Subcutaneous abdominal adipose tissue (tissue), 5 donors: ENCODE measurements at regions not wholly inside any gene's neighbourhood (a gene's known extent, or its start where the extent isn't known, plus 50 kb on each side); places are given as distances from the start of the nearest gene placed in this dataset.
"Not testable (repeated sequence)": the region's sequence is repeated elsewhere in the genome, so short reads cannot be mapped to it uniquely, and the experiment has no call there.

ENCODE experiments used
- H3K27ac ChIP-seq: one replicate; pipeline ENCODE4 v1.7.0; 2013; ENCODE audit warnings: low read depth, mild to moderate bottlenecking, inconsistent platforms, low read length, moderate library complexity
- H3K27me3 ChIP-seq, 5 donors: one replicate each; pipeline ENCODE4 v1.7.0; 2013; ENCODE audit warnings: low read length in 5 of 5, inconsistent platforms in 1 of 5; ENCODE audit not compliant: control insufficient read depth in 5 of 5, insufficient read depth in 4 of 5
- H3K36me3 ChIP-seq, 5 donors: one replicate each; pipeline ENCODE4 v1.7.0; 2013; ENCODE audit warnings: low read length in 5 of 5; ENCODE audit not compliant: control insufficient read depth in 5 of 5, insufficient read depth in 5 of 5
- H3K4me1 ChIP-seq, 5 donors: one replicate each; pipeline ENCODE4 v1.7.0; 2013; ENCODE audit warnings: low read length in 5 of 5, mild to moderate bottlenecking in 3 of 5, moderate library complexity in 1 of 5; ENCODE audit not compliant: control insufficient read depth in 5 of 5, insufficient read depth in 5 of 5
- H3K4me3 ChIP-seq, 5 donors: one replicate each; pipeline ENCODE4 v1.7.0; 2013; ENCODE audit warnings: low read length in 5 of 5, low read depth in 1 of 5
- H3K9ac ChIP-seq, 5 donors: one replicate each; pipeline ENCODE4 v1.7.0; 2013; ENCODE audit warnings: low read length in 5 of 5, mild to moderate bottlenecking in 4 of 5, moderate library complexity in 3 of 5
- H3K9me3 ChIP-seq, 5 donors: one replicate each; pipeline ENCODE4 v1.7.0; 2013; ENCODE audit warnings: low read length in 5 of 5; ENCODE audit not compliant: control insufficient read depth in 5 of 5
- donor health status: healthy.
- donor health status: healthy.
- donor health status: healthy.
- donor health status: healthy.
- donor health status: healthy.

- peaks cover 0 to 4% (median 0%) of the 10 kb centered on the region in 5 donors for H3K27me3 ChIP-seq
- no peak overlapping the region for H3K27ac ChIP-seq
- H3K9ac ChIP-seq: no peak overlapping the region
- no peak overlapping the region for H3K4me3 ChIP-seq
- no peaks in the 10 kb centered on the region for H3K36me3 ChIP-seq
- H3K4me1 ChIP-seq: no peaks in the 10 kb centered on the region
- H3K9me3 ChIP-seq: peaks cover 0 to 26% (median 15%) of the 10 kb centered on the region in 5 donors
Measured at GRCh38 chr2:238613610-238614009, 186.9 kb downstream of the ASB1 start.

- H3K27me3 ChIP-seq: peaks cover 0 to 4% (median 0%) of the 10 kb centered on the region in 5 donors
- no peaks in the 10 kb centered on the region for H3K36me3 ChIP-seq
- H3K9ac ChIP-seq: no peak overlapping the region
- H3K4me3 ChIP-seq: no peak overlapping the region
- H3K27ac ChIP-seq: no peak overlapping the region
- peaks cover 0 to 21% (median 14%) of the 10 kb centered on the region in 5 donors for H3K9me3 ChIP-seq
- H3K4me1 ChIP-seq: no peaks in the 10 kb centered on the region
Measured at GRCh38 chr2:238614376-238614775, 187.6 kb downstream of the ASB1 start.

- Histone ChIP-seq H3K27me3 (peaks cover 0 to 4% (median 0%) of the 10 kb centered on the region in 5 donors), H3K9me3 (peaks cover 0 to 21% (median 10%) of the 10 kb centered on the region in 5 donors), H3K4me3 (no peak overlapping the region), H3K27ac (no peak overlapping the region), H3K36me3 (no peaks in the 10 kb centered on the region), H3K4me1 (no peaks in the 10 kb centered on the region), H3K9ac (no peak overlapping the region)
Measured at GRCh38 chr2:238615187-238615586, 188.5 kb downstream of the ASB1 start.

GRCh38 chr2:238616681-238617080 is 190.0 kb downstream of the ASB1 start:
- Histone ChIP-seq H3K4me1 (no peaks in the 10 kb centered on the region), H3K36me3 (no peaks in the 10 kb centered on the region), H3K27me3 (peaks cover 0 to 4% (median 0%) of the 10 kb centered on the region in 5 donors), H3K9me3 (peaks cover 0 to 12% (median 3%) of the 10 kb centered on the region in 5 donors), H3K9ac (no peak overlapping the region), H3K27ac (no peak overlapping the region), H3K4me3 (no peak overlapping the region)

DNA sequence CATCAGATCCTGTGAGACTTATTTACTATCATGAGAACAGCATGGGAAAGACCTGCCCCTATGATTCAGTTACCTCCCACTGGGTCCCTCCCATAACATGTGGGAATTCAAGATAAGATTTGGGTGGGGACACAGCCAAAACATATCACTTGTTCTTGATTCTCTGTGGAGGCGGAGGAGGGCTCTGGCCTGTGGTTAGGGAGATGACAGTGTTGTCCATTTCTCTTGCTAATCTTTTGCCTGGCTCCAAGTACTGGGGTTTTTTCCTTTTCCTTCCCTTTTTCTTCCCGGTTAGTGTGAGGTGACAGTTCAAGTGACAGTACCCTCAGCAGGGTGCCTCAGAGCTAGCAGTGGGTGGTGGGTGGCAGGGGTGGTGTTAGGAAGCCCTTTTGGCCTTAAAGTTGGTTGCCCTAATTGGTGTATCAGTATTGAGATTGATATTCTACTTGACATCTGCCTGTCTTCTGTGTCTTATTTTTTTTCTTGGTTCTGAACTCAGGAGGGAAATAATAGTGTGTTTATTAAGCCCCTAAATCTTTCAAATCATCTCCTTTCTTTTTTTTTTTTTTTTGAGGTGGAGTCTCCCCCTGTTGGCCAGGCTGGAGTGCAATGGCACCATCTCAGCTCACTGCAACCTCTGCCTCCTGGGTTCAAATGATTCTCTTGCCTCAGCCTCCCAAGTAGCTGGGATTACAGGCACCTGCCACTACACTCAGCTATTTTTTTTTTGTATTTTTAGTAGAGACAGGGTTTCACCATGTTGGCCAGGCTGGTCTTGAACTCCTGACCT is 192.0 kb downstream of the ASB1 start:
- H3K9ac ChIP-seq, H3K4me1 ChIP-seq, H3K27me3 ChIP-seq, H3K4me3 ChIP-seq, H3K36me3 ChIP-seq, H3K27ac ChIP-seq, H3K9me3 ChIP-seq: not testable (repeated sequence)

DNA sequence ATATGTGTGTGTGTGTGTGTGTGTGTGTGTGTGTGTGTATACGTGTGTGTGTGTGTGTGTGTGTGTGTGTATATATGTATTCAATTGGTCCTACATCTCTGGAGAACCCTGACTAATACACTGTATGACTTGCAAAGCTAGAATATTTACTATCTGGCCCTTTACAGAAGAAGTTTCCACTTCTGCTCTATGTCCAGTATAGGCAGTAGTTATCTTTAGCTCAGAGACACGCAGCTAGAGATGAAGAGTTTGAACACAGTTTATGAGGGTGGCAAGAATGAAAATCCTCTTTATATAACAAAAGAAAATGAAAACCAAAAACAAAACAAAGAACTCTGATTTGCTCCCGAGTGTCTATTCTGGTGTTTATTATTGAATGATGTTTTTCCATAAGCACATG is 201.2 kb downstream of the ASB1 start:
- Histone ChIP-seq H3K4me3 (no peak overlapping the region), H3K4me1 (no peaks in the 10 kb centered on the region), H3K27me3 (no peaks in the 10 kb centered on the region), H3K9ac (no peak overlapping the region), H3K9me3 (peaks cover 0 to 7% (median 0%) of the 10 kb centered on the region in 5 donors), H3K36me3 (no peaks in the 10 kb centered on the region), H3K27ac (no peak overlapping the region)

- Histone ChIP-seq H3K9ac (no peak overlapping the region), H3K27me3 (no peaks in the 10 kb centered on the region), H3K27ac (no peak overlapping the region), H3K4me3 (no peak overlapping the region), H3K4me1 (no peaks in the 10 kb centered on the region), H3K9me3 (peaks cover 0 to 7% (median 0%) of the 10 kb centered on the region in 5 donors), H3K36me3 (no peaks in the 10 kb centered on the region)
Measured at GRCh38 chr2:238629064-238629463, 202.3 kb downstream of the ASB1 start.

DNA sequence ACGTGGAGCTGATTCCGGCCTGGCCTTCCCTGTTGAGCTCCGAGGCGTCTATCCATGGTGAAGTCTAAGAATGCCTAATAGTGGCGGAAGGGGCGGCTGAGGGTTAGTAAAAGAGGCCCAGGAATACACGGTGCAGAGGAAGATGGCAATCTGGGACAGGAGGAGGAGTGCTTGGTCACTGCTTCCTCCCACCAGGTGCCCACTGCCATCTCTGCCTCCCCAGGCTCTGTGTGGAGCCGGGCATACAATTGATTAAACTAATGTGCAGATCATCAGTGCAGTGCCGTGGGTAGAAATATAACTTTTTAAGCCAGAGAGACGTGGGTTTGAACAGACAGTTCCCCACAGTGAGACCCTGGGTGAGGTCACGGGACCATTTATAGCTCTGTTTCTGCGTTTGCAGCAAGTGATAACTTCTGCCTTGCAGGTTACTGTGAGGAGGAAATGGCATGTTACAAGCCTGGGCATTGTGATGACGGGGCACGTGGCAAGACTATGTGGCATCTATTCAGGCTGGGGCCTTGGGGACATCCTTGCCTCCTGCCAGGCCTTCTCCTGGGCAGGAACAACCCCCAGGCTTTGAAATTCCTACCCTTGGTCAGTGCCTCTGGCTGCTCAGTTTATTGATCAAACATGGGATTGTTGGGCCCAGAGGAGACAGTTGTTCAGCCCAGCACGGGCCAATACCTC is 204.9 kb downstream of the ASB1 start:
- Histone ChIP-seq H3K9me3 (peaks cover 0 to 3% (median 0%) of the 10 kb centered on the region in 5 donors), H3K9ac (no peak overlapping the region), H3K4me1 (peaks cover 0 to 3% (median 0%) of the 10 kb centered on the region in 5 donors), H3K4me3 (no peak overlapping the region), H3K27ac (no peak overlapping the region), H3K27me3 (peaks cover 0 to 3% (median 0%) of the 10 kb centered on the region in 5 donors), H3K36me3 (no peaks in the 10 kb centered on the region)

DNA sequence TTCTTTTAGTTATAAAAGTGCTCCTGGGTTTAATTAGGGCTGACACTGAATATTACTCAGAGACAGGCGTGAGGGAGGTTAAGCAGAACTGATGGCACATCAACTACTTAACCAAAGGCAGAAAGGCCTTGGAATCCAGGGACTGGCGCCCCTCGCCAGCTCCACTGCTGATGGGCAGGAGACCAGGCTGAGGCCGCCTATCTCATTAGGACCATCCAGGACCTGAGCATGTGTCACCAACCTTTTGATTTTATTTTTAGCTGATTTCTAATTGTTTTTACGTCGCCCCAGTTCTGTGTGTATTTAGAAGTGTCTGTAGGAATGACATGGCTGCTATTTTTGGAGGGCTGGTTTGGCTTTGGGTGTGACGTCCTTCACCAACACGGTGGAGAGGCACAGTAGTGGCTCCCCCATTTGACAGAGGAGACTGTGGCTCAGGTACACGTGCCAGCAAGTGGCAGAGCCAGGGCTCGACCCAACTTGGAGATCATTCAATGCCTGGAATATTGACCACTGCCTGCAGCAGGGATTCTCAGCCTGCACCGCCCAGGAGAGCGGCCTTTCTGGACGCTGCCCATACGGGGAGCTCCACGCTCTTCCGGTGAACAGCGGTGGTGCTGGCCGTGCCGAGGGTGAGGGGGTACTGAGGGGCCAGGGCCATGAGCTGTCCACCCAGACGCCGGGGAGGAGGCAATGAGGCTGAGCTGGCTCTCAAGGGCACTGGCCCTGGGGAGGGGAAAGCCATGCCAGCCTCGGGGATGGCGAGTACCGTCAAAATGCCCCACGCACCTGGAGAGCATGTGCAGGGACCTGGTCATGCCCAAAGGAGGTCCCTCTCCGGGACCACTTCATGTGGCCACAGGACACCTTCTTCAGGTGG is 205.7 kb downstream of the ASB1 start:
- Histone ChIP-seq H3K27ac (no peak overlapping the region), H3K9me3 (peaks cover 0 to under 1% (median 0%) of the 10 kb centered on the region in 5 donors)

More for the DNA sequence above, 205.7 kb downstream of the ASB1 start:
- H3K27me3 ChIP-seq: peaks cover 0 to 4% (median 0%) of the 10 kb centered on the region in 5 donors
- no peaks in the 10 kb centered on the region for H3K36me3 ChIP-seq
- H3K4me3 ChIP-seq: no peak overlapping the region
- H3K4me1 ChIP-seq: peaks cover 0 to 3% (median 0%) of the 10 kb centered on the region in 5 donors
- no peak overlapping the region for H3K9ac ChIP-seq
